Lung (tissue), 11 donors: ENCODE measurements at regions not wholly inside any gene's neighbourhood (a gene's known extent, or its start where the extent isn't known, plus 50 kb on each side); places are given as distances from the start of the nearest gene placed in this dataset.

ENCODE experiments used
- ATAC-seq: fragments of 200-7000 bp; cut with Tn5 transposase; one replicate; pipeline ENCODE4 v1.9.1; 2020; ENCODE audit warnings: moderate number of reproducible peaks; ENCODE audit not compliant: insufficient read depth, low FRiP score
- DNase-seq, 3 donors: peaks; one replicate each; pipeline ENCODE4 v3.0.0-alpha.2; 2013 to 2017
- H3K27ac ChIP-seq, 2 donors: one replicate each; pipeline ENCODE4 v1.5.1; 2013; ENCODE audit warnings: mild to moderate bottlenecking in 2 of 2, moderate library complexity in 2 of 2, control low read depth in 1 of 2, inconsistent platforms in 1 of 2, low read depth in 1 of 2, low read length in 1 of 2
- H3K27me3 ChIP-seq, 3 donors: one replicate each; pipeline ENCODE4 v1.5.1; 2013; ENCODE audit warnings: low read length in 2 of 3; ENCODE audit not compliant: control insufficient read depth in 3 of 3, insufficient read depth in 3 of 3
- H3K36me3 ChIP-seq, 4 donors: one replicate each; pipeline ENCODE4 v1.5.1; 2013; ENCODE audit warnings: low read length in 4 of 4, mild to moderate bottlenecking in 1 of 4, moderate library complexity in 1 of 4; ENCODE audit not compliant: control insufficient read depth in 4 of 4, insufficient read depth in 4 of 4
- H3K4me1 ChIP-seq, 5 donors: one replicate each; pipeline ENCODE4 v1.5.1; 2013; ENCODE audit warnings: low read length in 5 of 5, mild to moderate bottlenecking in 2 of 5, moderate library complexity in 1 of 5; ENCODE audit not compliant: control insufficient read depth in 5 of 5, insufficient read depth in 5 of 5
- H3K4me3 ChIP-seq: one replicate; pipeline ENCODE4 v1.5.1; 2013; ENCODE audit warnings: mild to moderate bottlenecking, control low read depth, moderate library complexity
- H3K9ac ChIP-seq, 2 donors: one replicate each; pipeline ENCODE4 v1.5.1; 2013; ENCODE audit warnings: low read length in 2 of 2, control low read depth in 1 of 2; ENCODE audit not compliant: insufficient read depth in 1 of 2
- H3K9me3 ChIP-seq, 4 donors: one replicate each; pipeline ENCODE4 v1.5.1; 2013; ENCODE audit warnings: low read length in 3 of 4, mild to moderate bottlenecking in 1 of 4, moderate library complexity in 1 of 4; ENCODE audit not compliant: control insufficient read depth in 4 of 4, insufficient read depth in 3 of 4
- WGBS, 2 donors: extraction: QIAGEN DNeasy Blood & Tissue Kit; methylation state at CpG; one replicate each; pipeline ENCODE4 v1.1.7; 2013; 5-methylcytosine and 5-hydroxymethylcytosine counted together
- TF ChIP-seq, protein P1 (sequence below): IDR thresholded peaks from 2 replicates; pipeline ENCODE4 v1.5.1; 2012; ENCODE audit warnings: mild to moderate bottlenecking; ENCODE audit errors: control extremely low read depth, extremely low read depth
- donor health status: control.
- donor health status: control.
- donor health status: Bipolar disorder and iron deficiency.
- donor health status: healthy.
- donor health status: DM: yes; HTN: yes; CAD: no.

DNA sequence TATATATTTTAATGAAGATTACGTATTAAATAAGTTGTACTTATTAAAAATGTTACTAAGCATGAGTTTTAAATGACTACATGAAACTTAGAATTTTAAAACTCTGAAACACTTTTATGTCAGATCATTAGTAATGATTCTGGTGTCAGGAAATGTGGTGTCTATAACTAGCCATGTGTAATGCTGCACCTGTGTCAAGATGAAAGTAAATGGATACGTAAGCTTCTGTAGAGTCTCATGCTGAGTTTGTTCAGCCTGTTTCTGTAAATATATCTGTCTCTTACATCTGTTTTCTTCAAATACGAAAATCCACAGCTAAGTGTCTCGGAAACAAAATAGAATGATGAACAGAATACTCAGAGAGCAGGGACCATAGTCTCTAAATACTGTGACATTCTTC is 278.0 kb upstream of the SMC2 start:
- Histone ChIP-seq H3K4me1 (no peaks in the 10 kb centered on the region), H3K27me3 (no peaks in the 10 kb centered on the region), H3K9me3 (no peaks in the 10 kb centered on the region), H3K36me3 (no peaks in the 10 kb centered on the region), H3K4me3 (no peak overlapping the region), H3K27ac (no peak overlapping the region), H3K9ac (no peak overlapping the region)
- WGBS, 2 donors, result 84 to 85% methylated on average over 4 of the region's 4 CpGs
- no peak for ATAC-seq
- TF ChIP-seq, protein P1, sequence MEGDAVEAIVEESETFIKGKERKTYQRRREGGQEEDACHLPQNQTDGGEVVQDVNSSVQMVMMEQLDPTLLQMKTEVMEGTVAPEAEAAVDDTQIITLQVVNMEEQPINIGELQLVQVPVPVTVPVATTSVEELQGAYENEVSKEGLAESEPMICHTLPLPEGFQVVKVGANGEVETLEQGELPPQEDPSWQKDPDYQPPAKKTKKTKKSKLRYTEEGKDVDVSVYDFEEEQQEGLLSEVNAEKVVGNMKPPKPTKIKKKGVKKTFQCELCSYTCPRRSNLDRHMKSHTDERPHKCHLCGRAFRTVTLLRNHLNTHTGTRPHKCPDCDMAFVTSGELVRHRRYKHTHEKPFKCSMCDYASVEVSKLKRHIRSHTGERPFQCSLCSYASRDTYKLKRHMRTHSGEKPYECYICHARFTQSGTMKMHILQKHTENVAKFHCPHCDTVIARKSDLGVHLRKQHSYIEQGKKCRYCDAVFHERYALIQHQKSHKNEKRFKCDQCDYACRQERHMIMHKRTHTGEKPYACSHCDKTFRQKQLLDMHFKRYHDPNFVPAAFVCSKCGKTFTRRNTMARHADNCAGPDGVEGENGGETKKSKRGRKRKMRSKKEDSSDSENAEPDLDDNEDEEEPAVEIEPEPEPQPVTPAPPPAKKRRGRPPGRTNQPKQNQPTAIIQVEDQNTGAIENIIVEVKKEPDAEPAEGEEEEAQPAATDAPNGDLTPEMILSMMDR, result no peak
- no peak for DNase-seq

DNA sequence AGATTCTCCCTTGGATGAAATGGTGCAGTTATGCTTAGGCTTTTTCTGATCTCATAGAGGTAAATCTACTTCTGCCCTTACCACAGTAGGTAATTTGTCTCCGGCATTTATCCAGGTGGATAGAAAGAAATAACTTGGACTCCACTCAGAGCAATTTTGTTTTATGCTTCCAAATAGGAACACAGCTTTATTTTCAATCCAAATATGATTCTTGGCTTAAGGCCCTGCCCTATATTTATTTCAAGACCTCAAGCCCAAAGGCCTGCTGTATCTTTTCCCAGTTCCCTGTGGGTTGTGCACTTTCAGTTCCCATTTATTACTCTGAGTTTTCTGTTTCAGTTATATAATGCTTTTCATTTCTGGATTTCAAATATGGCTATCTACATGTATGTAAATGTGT is 274.2 kb upstream of the SMC2 start:
- Histone ChIP-seq H3K4me1 (no peaks in the 10 kb centered on the region), H3K4me3 (no peak overlapping the region), H3K9me3 (no peaks in the 10 kb centered on the region), H3K9ac (no peak overlapping the region), H3K27me3 (no peaks in the 10 kb centered on the region), H3K27ac (no peak overlapping the region), H3K36me3 (no peaks in the 10 kb centered on the region)
- 89 to 91% methylated on average over 1 of the region's 1 CpG for WGBS, 2 donors
- DNase-seq (no peak), ATAC-seq (no peak)
- TF ChIP-seq, protein P1, result no peak

DNA sequence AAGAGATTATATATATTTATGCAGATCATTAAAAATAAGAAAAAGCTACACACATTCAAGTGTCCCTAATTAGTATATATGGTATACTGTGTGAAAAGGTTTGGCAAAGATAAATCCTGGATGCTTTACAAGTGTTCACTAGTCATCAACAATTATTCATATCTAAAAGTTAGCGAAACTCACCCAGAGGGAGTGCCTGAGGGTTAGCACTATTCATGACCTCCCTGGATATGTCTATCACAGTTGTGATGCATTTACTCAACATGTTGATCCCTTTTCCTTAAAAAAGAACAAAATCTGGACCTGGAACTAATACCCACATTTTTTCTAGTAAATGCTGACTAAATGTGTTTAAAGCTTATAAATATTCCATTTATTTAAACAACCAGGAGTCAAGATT is 273.0 kb upstream of the SMC2 start:
- Histone ChIP-seq H3K9ac (no peak overlapping the region), H3K27me3 (no peaks in the 10 kb centered on the region), H3K27ac (no peak overlapping the region), H3K4me1 (no peaks in the 10 kb centered on the region), H3K4me3 (no peak overlapping the region), H3K36me3 (no peaks in the 10 kb centered on the region), H3K9me3 (no peaks in the 10 kb centered on the region)
- no peak for DNase-seq
- 89 to 97% methylated on average over 1 of the region's 1 CpG for WGBS, 2 donors
- no peak for ATAC-seq
- TF ChIP-seq, protein P1, result no peak

DNA sequence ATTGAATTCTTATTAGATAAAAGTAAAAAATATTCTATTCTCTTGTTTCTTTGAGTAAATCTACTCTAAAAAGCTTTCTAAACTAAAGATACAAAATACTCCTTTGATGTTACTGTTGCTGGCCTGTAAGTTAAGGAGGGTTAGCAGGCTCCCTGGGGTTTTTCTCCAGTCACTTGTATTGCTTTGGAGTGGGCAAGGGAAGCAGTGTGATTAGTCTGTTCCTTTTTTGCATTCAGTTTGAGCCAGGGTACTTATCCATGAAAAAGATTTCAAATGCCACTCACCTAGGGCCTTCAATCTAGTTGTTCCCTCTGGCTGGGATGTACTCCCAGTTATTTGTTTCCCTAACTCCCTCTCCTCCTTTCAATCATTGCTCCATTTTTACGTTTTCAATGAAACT is 256.2 kb upstream of the SMC2 start:
- Histone ChIP-seq H3K9ac (no peak overlapping the region), H3K27ac (no peak overlapping the region), H3K27me3 (no peaks in the 10 kb centered on the region), H3K9me3 (no peaks in the 10 kb centered on the region), H3K36me3 (no peaks in the 10 kb centered on the region), H3K4me3 (no peak overlapping the region), H3K4me1 (no peaks in the 10 kb centered on the region)
- ATAC-seq, result no peak
- TF ChIP-seq, protein P1, result no peak
- WGBS, 2 donors, result 54 to 58% methylated on average over 1 of the region's 1 CpG
- no peak for DNase-seq
